ENCODE measurements at regions not wholly inside any gene's neighbourhood (a gene's known extent, or its start where the extent isn't known, plus 50 kb on each side); places are given as distances from the start of the nearest gene placed in this dataset.

- TF ChIP-seq POLR2A (IDR thresholded peaks at IDR 0.05) (no peak), CTCF (IDR thresholded peaks at IDR 0.05) (no peak)
Measured at GRCh38 chr2:10987439-10987838, 75.7 kb downstream of the KCNF1 start.

Measured in heart left ventricle (tissue), 13 donors.